OCI-LY3 (cell line): ENCODE measurements at regions not wholly inside any gene's neighbourhood (a gene's known extent, or its start where the extent isn't known, plus 50 kb on each side); places are given as distances from the start of the nearest gene placed in this dataset.

ENCODE experiments used
- H2AFZ ChIP-seq: fragments of 200-600, 300-600 bp; shearing (Covaris generic); 2 replicates; pipeline ENCODE4 v1.6.0; 2014; ENCODE audit warnings: antibody characterized with exemption, low read depth, low read length
- H3K27ac ChIP-seq: fragments of 200-600, 300-600 bp; sonication (generic); 2 replicates; pipeline ENCODE4 v1.5.1; 2014; ENCODE audit warnings: mild to moderate bottlenecking, low read length, moderate library complexity, mixed read lengths
- H3K27me3 ChIP-seq: fragments of 200-600, 300-600 bp; sonication (generic); 2 replicates; pipeline ENCODE4 v1.6.1; 2014; ENCODE audit warnings: low read depth, low read length, mixed read lengths
- H3K36me3 ChIP-seq: fragments of 200-600, 300-600 bp; sonication (generic); replicated peaks from 2 replicates; pipeline ENCODE3; 2014; ENCODE audit warnings: low read depth, low read length, mixed read lengths
- H3K4me1 ChIP-seq: fragments of 300-600, 200-600 bp; sonication (generic); 2 replicates; pipeline ENCODE4 v1.6.1; 2014; ENCODE audit warnings: low read length, mixed read lengths
- H3K4me2 ChIP-seq: fragments of 200-600, 300-600 bp; sonication (generic); 2 replicates; pipeline ENCODE4 v1.6.1; 2014; ENCODE audit warnings: low read length, mixed read lengths
- H3K4me3 ChIP-seq: fragments of 300-600, 200-600 bp; sonication (generic); 2 replicates; pipeline ENCODE4 v1.5.1; 2014; ENCODE audit warnings: antibody characterized with exemption, mild to moderate bottlenecking, low read length, moderate library complexity
- H3K79me2 ChIP-seq: fragments of 300-600, 200-600 bp; shearing (Covaris generic); 2 replicates; pipeline ENCODE4 v1.6.1; 2014; ENCODE audit warnings: mild to moderate bottlenecking, low read length, mixed read lengths
- H3K9ac ChIP-seq: fragments of 300-600, 200-600 bp; shearing (Covaris generic); 2 replicates; pipeline ENCODE4 v1.6.0; 2014; ENCODE audit warnings: mild to moderate bottlenecking, low read length, moderate library complexity
- H3K9me3 ChIP-seq: fragments of 200-600, 300-600 bp; shearing (Covaris generic); 2 replicates; pipeline ENCODE4 v1.6.1; 2014; ENCODE audit warnings: low read length, mixed read lengths; ENCODE audit not compliant: insufficient read depth
- H4K20me1 ChIP-seq: fragments of 200-600, 300-600 bp; sonication (generic); 2 replicates; pipeline ENCODE4 v1.6.1; 2016; ENCODE audit warnings: low read length, mixed read lengths; ENCODE audit not compliant: insufficient read depth
- CTCF ChIP-seq: fragments of 200-600, 300-600 bp; sonication (generic); IDR thresholded peaks from 2 replicates; pipeline ENCODE4 v1.5.1; 2014; ENCODE audit warnings: antibody characterized with exemption, low read length, low read depth
- EZH2phosphoT487 ChIP-seq: fragments of 200-600 bp; shearing (Covaris generic); IDR thresholded peaks from 2 replicates; pipeline ENCODE4 v1.6.1; 2018; ENCODE audit warnings: antibody characterized with exemption, mixed run types, low read depth

- H3K4me1 ChIP-seq: peaks cover 4% of the 10 kb centered on the region; the same call in 1 of the 2 replicates
- TF ChIP-seq EZH2phosphoT487 (no peak), CTCF (no peak)
Measured at GRCh38 chr2:236351966-236352525, 87.8 kb upstream of the ASB18 start.

GRCh38 chr2:236352761-236353593, 88.8 kb upstream of the ASB18 start:
- Histone ChIP-seq H2AFZ (no peak overlapping the region), H3K4me3 (no peak overlapping the region), H3K27ac (no peak overlapping the region), H3K79me2 (no peaks in the 10 kb centered on the region), H3K4me2 (peak overlapping the region; percentile 24), H3K4me1 (peaks cover 4% of the 10 kb centered on the region; the same call in 1 of the 2 replicates), H4K20me1 (no peaks in the 10 kb centered on the region), H3K36me3 (no peaks in the 10 kb centered on the region), H3K9ac (no peak overlapping the region), H3K9me3 (no peaks in the 10 kb centered on the region), H3K27me3 (no peaks in the 10 kb centered on the region)
- TF ChIP-seq CTCF (peak; percentile 67), EZH2phosphoT487 (no peak)

More at GRCh38 chr2:236351966-236352525, 87.8 kb upstream of the ASB18 start:
- H3K79me2 ChIP-seq: no peaks in the 10 kb centered on the region
- no peaks in the 10 kb centered on the region for H3K36me3 ChIP-seq
- H4K20me1 ChIP-seq: no peaks in the 10 kb centered on the region
- no peak overlapping the region for H3K4me3 ChIP-seq
- no peak overlapping the region for H3K4me2 ChIP-seq
- H3K27ac ChIP-seq: no peak overlapping the region
- no peak overlapping the region for H3K9ac ChIP-seq
- no peak overlapping the region for H2AFZ ChIP-seq
- H3K27me3 ChIP-seq: no peaks in the 10 kb centered on the region
- no peaks in the 10 kb centered on the region for H3K9me3 ChIP-seq

GRCh38 chr2:236353594-236353942, 89.4 kb upstream of the ASB18 start:
- Histone ChIP-seq H3K4me2 (peak overlapping the region; percentile 24; the same call in 1 of the 2 replicates), H4K20me1 (no peaks in the 10 kb centered on the region), H3K27me3 (no peaks in the 10 kb centered on the region), H3K27ac (no peak overlapping the region), H2AFZ (no peak overlapping the region), H3K4me1 (peaks cover 4% of the 10 kb centered on the region; the same call in 1 of the 2 replicates), H3K9me3 (no peaks in the 10 kb centered on the region), H3K36me3 (no peaks in the 10 kb centered on the region), H3K79me2 (no peaks in the 10 kb centered on the region), H3K4me3 (no peak overlapping the region), H3K9ac (no peak overlapping the region)
- TF ChIP-seq CTCF: no peak
- TF ChIP-seq EZH2phosphoT487: no peak

GRCh38 chr2:236354056-236354940, 90.1 kb upstream of the ASB18 start:
- no peak overlapping the region for H3K4me3 ChIP-seq
- no peaks in the 10 kb centered on the region for H3K27me3 ChIP-seq
- H4K20me1 ChIP-seq: no peaks in the 10 kb centered on the region
- no peak for TF ChIP-seq EZH2phosphoT487
- TF ChIP-seq CTCF: no peak
- H2AFZ ChIP-seq: no peak overlapping the region
- H3K27ac ChIP-seq: no peak overlapping the region
- no peak overlapping the region for H3K4me2 ChIP-seq
- peaks cover 4% of the 10 kb centered on the region; the same call in 1 of the 2 replicates for H3K4me1 ChIP-seq
- H3K9ac ChIP-seq: no peak overlapping the region
- H3K36me3 ChIP-seq: no peaks in the 10 kb centered on the region
- H3K9me3 ChIP-seq: no peaks in the 10 kb centered on the region
- H3K79me2 ChIP-seq: no peaks in the 10 kb centered on the region
